ENCODE measurements at regions not wholly inside any gene's neighbourhood (a gene's known extent, or its start where the extent isn't known, plus 50 kb on each side); places are given as distances from the start of the nearest gene placed in this dataset.

DNA sequence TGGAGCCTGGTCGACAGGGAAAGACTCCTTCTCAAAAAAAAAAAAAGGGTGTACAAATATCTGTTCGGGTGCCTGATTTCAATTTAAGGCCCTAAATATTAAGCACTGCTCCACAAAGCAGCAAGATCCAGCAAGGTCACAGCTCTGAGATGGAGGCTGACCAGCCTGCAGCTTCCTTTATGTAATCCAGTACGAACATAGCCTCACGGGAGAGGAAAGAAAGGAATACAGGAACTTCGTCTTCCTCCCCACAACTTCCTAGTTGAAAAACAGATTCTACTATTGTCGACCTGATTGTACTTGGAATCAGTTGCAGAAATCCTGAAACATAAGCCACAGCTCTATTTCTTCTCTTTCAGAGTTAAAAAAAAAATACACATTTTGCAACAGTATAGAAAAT, 53.5 kb upstream of the TBC1D9 start:
- FAIRE-seq, result peak; percentile 71

DNA sequence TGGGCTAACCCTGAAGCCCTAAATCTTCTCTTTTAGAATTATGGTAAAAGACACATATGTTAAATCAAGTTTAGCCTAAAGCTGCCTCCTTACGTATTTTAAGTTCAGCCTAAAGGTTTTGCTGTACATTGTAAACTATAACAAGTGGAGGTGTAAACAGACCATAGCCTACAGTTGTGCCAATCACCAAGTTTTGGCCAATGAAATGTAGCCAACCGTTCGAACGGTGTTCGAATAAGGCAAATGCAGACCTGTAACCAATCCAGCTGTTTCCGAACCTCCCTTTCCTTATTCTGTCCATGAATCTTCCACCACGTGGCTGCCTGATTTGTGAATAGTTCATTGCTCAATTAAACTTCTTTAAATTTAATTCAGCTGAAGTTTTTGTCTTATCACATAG, 52.1 kb upstream of the TBC1D9 start:
- DNase-seq (ENCODE audit: insufficient read length, low spot score), result no peak
- no peak for TF ChIP-seq SPI1 (IDR thresholded peaks at IDR 0.05; ENCODE audit: low read depth, low read length)
- no peak for TF ChIP-seq POLR2A (IDR thresholded peaks at IDR 0.05; ENCODE audit: low read depth, low read length)
- no peak for TF ChIP-seq TAF1 (IDR thresholded peaks at IDR 0.05; ENCODE audit: low read depth, low read length)
- TF ChIP-seq POLR2AphosphoS5 (IDR thresholded peaks at IDR 0.05; ENCODE audit: low read depth, low read length), result no peak
- TF ChIP-seq POU2F2 (IDR thresholded peaks at IDR 0.05; ENCODE audit: low read depth, low read length), result no peak
- TF ChIP-seq PAX5 (IDR thresholded peaks at IDR 0.05; ENCODE audit: insufficient read depth, low read length, severe bottlenecking), result no peak
- FAIRE-seq, result no peak

More for the DNA sequence above, 53.5 kb upstream of the TBC1D9 start:
- TF ChIP-seq POLR2A (IDR thresholded peaks at IDR 0.05; ENCODE audit: low read depth, low read length) (no peak), POU2F2 (IDR thresholded peaks at IDR 0.05; ENCODE audit: low read depth, low read length) (no peak), PAX5 (IDR thresholded peaks at IDR 0.05; ENCODE audit: insufficient read depth, low read length, severe bottlenecking) (no peak), POLR2AphosphoS5 (IDR thresholded peaks at IDR 0.05; ENCODE audit: low read depth, low read length) (no peak), TAF1 (IDR thresholded peaks at IDR 0.05; ENCODE audit: low read depth, low read length) (no peak)
- DNase-seq (ENCODE audit: insufficient read length, low spot score), result no peak

DNA sequence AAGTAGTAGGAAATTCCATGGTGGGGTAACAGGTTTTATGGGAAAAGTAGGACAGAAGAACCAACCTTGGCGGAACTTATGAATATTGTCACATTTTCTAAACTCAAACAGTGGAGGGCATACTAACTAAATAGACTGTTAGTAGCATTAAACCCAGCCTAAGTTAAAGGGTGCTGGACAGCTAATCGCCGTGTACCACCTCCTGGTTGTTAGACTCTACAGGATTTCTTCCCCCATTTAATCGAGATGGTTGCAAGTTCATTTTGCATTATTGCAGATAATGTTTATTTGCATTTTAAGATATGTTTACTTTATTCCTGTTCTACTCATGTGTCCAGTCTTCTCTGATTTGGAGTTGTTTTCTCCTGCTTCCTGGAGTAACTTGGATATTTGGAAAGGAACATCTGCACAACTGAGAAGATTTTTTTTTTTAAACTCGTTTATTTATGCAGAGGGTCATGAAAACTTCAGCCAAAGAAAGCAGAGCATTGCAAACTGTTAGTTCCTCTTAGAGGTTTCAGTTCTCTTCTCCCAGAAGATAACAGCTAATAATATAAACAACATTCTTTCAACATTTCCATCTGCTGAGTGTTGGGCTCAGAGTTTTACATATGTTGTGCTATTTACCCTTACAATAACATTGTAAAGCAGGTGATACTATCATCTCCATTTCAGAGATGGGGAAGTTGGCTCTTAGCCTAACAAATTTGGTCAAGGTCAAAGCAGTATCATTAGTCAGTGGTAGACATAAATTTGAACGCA, 51.5 kb upstream of the TBC1D9 start:
- TF ChIP-seq POLR2A (IDR thresholded peaks at IDR 0.05; ENCODE audit: low read depth, low read length) (no peak), POLR2AphosphoS5 (IDR thresholded peaks at IDR 0.05; ENCODE audit: low read depth, low read length) (no peak), SPI1 (IDR thresholded peaks at IDR 0.05; ENCODE audit: low read depth, low read length) (peak; percentile 94), PAX5 (IDR thresholded peaks at IDR 0.05; ENCODE audit: insufficient read depth, low read length, severe bottlenecking) (no peak), TAF1 (IDR thresholded peaks at IDR 0.05; ENCODE audit: low read depth, low read length) (no peak), POU2F2 (IDR thresholded peaks at IDR 0.05; ENCODE audit: low read depth, low read length) (no peak)
- FAIRE-seq (peak; percentile 95), DNase-seq (ENCODE audit: insufficient read length, low spot score) (no peak)

DNA sequence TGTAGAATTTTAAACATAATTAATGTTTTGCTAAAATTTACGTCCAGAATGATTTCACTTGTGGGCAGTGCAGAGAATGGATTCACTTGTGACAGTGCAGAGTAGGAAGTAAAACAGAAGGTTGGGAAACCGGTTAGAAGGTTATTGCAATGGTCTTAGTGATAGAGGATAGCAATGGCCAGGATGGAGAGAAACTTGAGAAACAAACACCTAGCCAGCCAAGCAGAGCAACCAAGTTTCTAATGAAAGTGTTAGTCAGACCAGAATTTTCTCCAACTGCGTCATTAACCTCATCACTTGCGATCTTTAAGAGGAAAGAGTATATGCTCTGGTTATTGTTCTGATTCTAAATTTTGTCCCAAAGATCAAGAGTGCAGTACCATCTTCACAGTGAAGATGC, 50.0 kb upstream of the TBC1D9 start:
- peak; percentile 90 for FAIRE-seq
- DNase-seq (ENCODE audit: insufficient read length, low spot score), result no peak
- TF ChIP-seq PAX5 (IDR thresholded peaks at IDR 0.05; ENCODE audit: insufficient read depth, low read length, severe bottlenecking) (peak; percentile 78), POU2F2 (IDR thresholded peaks at IDR 0.05; ENCODE audit: low read depth, low read length) (no peak)
